WTC11 (cell line): ENCODE measurements at regions not wholly inside any gene's neighbourhood (a gene's known extent, or its start where the extent isn't known, plus 50 kb on each side); places are given as distances from the start of the nearest gene placed in this dataset.

ENCODE experiments used
- NR1H2 ChIP-seq: sonication (generic); formaldehyde crosslinking; IDR thresholded peaks from 2 replicates; pipeline ENCODE4 v1.9.0; 2021; ENCODE audit warnings: mild to moderate bottlenecking, moderate library complexity, missing genetic modification reagents
- TF ChIP-seq, protein P1 (sequence below): fragments of 200-600 bp; IDR thresholded peaks from 2 replicates; pipeline ENCODE4 v1.8.0; 2022; ENCODE audit warnings: antibody characterized with exemption
- TF ChIP-seq, protein P2 (sequence below): sonication (generic); formaldehyde crosslinking; IDR thresholded peaks from 2 replicates; pipeline ENCODE4 v1.8.1; 2023; ENCODE audit warnings: mild to moderate bottlenecking, moderate library complexity, missing genetic modification reagents

DNA sequence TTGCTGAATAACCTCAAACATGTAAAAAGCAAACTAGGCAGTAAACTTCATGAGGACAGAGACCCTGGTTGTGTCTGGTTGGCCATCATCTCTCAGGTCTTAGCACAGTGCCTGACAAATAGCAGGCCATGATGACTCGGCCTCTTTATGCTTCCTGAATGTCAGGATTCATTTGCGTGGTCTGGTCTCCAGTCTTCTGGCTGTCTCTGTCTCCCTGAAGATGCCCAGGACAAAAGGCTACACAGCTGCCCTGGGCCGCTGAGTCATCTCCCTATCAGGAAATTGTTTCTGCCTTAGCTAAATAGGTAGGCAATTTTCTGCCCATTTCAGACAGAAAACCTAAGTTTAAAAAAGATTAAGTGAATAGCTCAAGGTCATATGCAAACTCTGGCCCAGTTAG is 84.1 kb upstream of the FNDC3A start:
- TF ChIP-seq, protein P1, sequence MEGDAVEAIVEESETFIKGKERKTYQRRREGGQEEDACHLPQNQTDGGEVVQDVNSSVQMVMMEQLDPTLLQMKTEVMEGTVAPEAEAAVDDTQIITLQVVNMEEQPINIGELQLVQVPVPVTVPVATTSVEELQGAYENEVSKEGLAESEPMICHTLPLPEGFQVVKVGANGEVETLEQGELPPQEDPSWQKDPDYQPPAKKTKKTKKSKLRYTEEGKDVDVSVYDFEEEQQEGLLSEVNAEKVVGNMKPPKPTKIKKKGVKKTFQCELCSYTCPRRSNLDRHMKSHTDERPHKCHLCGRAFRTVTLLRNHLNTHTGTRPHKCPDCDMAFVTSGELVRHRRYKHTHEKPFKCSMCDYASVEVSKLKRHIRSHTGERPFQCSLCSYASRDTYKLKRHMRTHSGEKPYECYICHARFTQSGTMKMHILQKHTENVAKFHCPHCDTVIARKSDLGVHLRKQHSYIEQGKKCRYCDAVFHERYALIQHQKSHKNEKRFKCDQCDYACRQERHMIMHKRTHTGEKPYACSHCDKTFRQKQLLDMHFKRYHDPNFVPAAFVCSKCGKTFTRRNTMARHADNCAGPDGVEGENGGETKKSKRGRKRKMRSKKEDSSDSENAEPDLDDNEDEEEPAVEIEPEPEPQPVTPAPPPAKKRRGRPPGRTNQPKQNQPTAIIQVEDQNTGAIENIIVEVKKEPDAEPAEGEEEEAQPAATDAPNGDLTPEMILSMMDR = no peak
- TF ChIP-seq NR1H2 = no peak
- TF ChIP-seq, protein P2, sequence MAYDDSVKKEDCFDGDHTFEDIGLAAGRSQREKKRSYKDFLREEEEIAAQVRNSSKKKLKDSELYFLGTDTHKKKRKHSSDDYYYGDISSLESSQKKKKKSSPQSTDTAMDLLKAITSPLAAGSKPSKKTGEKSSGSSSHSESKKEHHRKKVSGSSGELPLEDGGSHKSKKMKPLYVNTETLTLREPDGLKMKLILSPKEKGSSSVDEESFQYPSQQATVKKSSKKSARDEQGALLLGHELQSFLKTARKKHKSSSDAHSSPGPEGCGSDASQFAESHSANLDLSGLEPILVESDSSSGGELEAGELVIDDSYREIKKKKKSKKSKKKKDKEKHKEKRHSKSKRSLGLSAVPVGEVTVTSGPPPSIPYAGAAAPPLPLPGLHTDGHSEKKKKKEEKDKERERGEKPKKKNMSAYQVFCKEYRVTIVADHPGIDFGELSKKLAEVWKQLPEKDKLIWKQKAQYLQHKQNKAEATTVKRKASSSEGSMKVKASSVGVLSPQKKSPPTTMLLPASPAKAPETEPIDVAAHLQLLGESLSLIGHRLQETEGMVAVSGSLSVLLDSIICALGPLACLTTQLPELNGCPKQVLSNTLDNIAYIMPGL = no peak
